ENCODE measurements at regions not wholly inside any gene's neighbourhood (a gene's known extent, or its start where the extent isn't known, plus 50 kb on each side); places are given as distances from the start of the nearest gene placed in this dataset.
"Not testable (repeated sequence)": the region's sequence is repeated elsewhere in the genome, so short reads cannot be mapped to it uniquely, and the experiment has no call there.

- DNase-seq: no peak
These were observed 251.9 kb downstream of the PAPSS1 start for GRCh38 chr4:107468156-107468555.

- no peak for DNase-seq
These were observed 252.6 kb downstream of the PAPSS1 start for GRCh38 chr4:107467461-107467860.

- DNase-seq: no peak
These were observed 261.8 kb downstream of the PAPSS1 start for GRCh38 chr4:107458194-107458593.

GRCh38 chr4:107453987-107454386 is 266.0 kb downstream of the PAPSS1 start:
- no peak for DNase-seq

GRCh38 chr4:107452717-107453630 is 267.1 kb downstream of the PAPSS1 start:
- no peak for DNase-seq

GRCh38 chr4:107449611-107450369 is 270.2 kb downstream of the PAPSS1 start:
- DNase-seq: no peak

GRCh38 chr4:107442538-107443111 is 277.4 kb downstream of the PAPSS1 start:
- DNase-seq: no peak

- no peak for DNase-seq
These were observed 280.6 kb downstream of the PAPSS1 start for GRCh38 chr4:107439401-107439800.

- not testable (repeated sequence) for DNase-seq
These were observed 283.6 kb downstream of the PAPSS1 start for GRCh38 chr4:107436471-107436870.

- no peak for DNase-seq
These were observed 287.6 kb downstream of the PAPSS1 start for GRCh38 chr4:107432451-107432850.

GRCh38 chr4:107423677-107424405 is 296.2 kb downstream of the PAPSS1 start:
- DNase-seq: no peak

GRCh38 chr4:107419536-107419935 is 300.5 kb downstream of the PAPSS1 start:
- not testable (repeated sequence) for DNase-seq

GRCh38 chr4:107419052-107419451 is 301.0 kb downstream of the PAPSS1 start:
- DNase-seq: no peak

GRCh38 chr4:107415490-107415889 is 304.5 kb downstream of the PAPSS1 start:
- not testable (repeated sequence) for DNase-seq

- DNase-seq: not testable (repeated sequence)
These were observed 310.2 kb downstream of the PAPSS1 start for GRCh38 chr4:107409872-107410271.

- no peak for DNase-seq
These were observed 311.1 kb downstream of the PAPSS1 start for GRCh38 chr4:107408968-107409367.

GRCh38 chr4:107404591-107405300 is 315.3 kb downstream of the PAPSS1 start:
- no peak for DNase-seq

- DNase-seq: no peak
These were observed 317.7 kb downstream of the PAPSS1 start for GRCh38 chr4:107402291-107402690.

GRCh38 chr4:107392951-107393350 is 327.1 kb downstream of the PAPSS1 start:
- DNase-seq: no peak

GRCh38 chr4:107392380-107392779 is 327.7 kb downstream of the PAPSS1 start:
- no peak for DNase-seq

GRCh38 chr4:107391630-107392028 is 328.4 kb downstream of the PAPSS1 start:
- DNase-seq: no peak

- no peak for DNase-seq
These were observed 328.9 kb downstream of the PAPSS1 start for GRCh38 chr4:107391009-107391629.
